ENCODE measurements at regions not wholly inside any gene's neighbourhood (a gene's known extent, or its start where the extent isn't known, plus 50 kb on each side); places are given as distances from the start of the nearest gene placed in this dataset.

DNA sequence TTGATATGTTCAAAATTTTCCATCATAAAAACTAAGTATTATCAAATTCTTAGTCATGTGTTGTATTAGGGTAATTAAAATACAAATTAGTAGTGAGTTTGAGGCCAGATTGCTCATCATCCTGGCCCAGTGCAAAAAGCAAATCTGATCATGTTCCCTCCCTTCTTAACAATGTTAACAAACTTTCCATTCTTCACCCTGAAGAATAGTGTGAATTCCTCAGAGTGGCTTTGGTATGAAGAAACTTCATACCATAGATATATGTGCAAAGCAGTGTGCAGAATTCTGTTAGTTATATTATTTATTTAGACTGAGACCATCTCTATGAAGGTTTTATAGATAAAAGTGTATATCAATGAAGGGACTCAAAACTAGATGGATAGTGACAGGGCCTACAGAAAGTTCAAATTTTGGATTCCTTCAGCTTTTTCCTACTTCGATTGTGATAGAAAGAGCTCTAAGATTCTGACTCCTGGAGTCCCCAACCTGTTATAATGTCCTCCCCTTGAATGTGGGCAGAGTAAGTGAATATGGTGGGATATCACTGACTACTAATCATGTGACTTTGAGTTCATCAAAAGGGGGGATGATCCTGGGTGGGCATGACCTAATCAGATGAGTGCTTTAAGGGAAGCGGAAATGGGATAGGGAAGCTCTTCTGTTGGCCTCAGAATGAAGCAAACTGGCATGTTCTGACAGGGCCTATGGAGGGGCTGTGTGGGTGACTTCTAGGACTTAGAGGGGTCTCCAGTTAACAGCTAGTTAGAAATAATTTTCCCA is 271.4 kb downstream of the BTG1 start:
- no peak for TF ChIP-seq CTCF (IDR thresholded peaks at IDR 0.05)
- TF ChIP-seq POLR2A (IDR thresholded peaks at IDR 0.05) = no peak
